HUES48 (cell line): ENCODE measurements at regions not wholly inside any gene's neighbourhood (a gene's known extent, or its start where the extent isn't known, plus 50 kb on each side); places are given as distances from the start of the nearest gene placed in this dataset.

Source experiments
- H3K27ac ChIP-seq: one replicate; pipeline ENCODE4 v1.7.0; 2013; ENCODE audit warnings: low read depth, low read length, inconsistent platforms
- H3K27me3 ChIP-seq: 2 replicates; pipeline ENCODE4 v1.6.1; 2013; ENCODE audit warnings: mild to moderate bottlenecking, low read length; ENCODE audit not compliant: control insufficient read depth, insufficient read depth
- H3K36me3 ChIP-seq: 2 replicates; pipeline ENCODE4 v1.6.1; 2013; ENCODE audit warnings: low read length; ENCODE audit not compliant: control insufficient read depth, insufficient read depth
- H3K4me1 ChIP-seq: 2 replicates; pipeline ENCODE4 v1.6.1; 2013; ENCODE audit warnings: mild to moderate bottlenecking, low read length; ENCODE audit not compliant: control insufficient read depth, insufficient read depth
- H3K4me3 ChIP-seq: 2 replicates; pipeline ENCODE4 v1.5.1; 2013; ENCODE audit warnings: mild to moderate bottlenecking, low read depth, low read length
- H3K9ac ChIP-seq: 2 replicates; pipeline ENCODE4 v1.6.1; 2013; ENCODE audit warnings: mild to moderate bottlenecking, low read depth, low read length, moderate library complexity
- H3K9me3 ChIP-seq: 2 replicates; pipeline ENCODE4 v1.6.1; 2013; ENCODE audit warnings: low read length; ENCODE audit not compliant: control insufficient read depth, insufficient read depth

- no peak overlapping the region for H3K4me3 ChIP-seq
- no peak overlapping the region for H3K27ac ChIP-seq
- no peaks in the 10 kb centered on the region for H3K36me3 ChIP-seq
- no peaks in the 10 kb centered on the region for H3K4me1 ChIP-seq
- no peak overlapping the region for H3K9ac ChIP-seq
- H3K9me3 ChIP-seq, result no peaks in the 10 kb centered on the region
- H3K27me3 ChIP-seq, result no peaks in the 10 kb centered on the region
These were observed 50.9 kb downstream of the TNP1 start for GRCh38 chr2:216808805-216809425.

- Histone ChIP-seq H3K36me3 (no peaks in the 10 kb centered on the region), H3K9ac (no peak overlapping the region), H3K4me3 (no peak overlapping the region), H3K4me1 (no peaks in the 10 kb centered on the region), H3K27ac (no peak overlapping the region), H3K27me3 (no peaks in the 10 kb centered on the region), H3K9me3 (no peaks in the 10 kb centered on the region)
These were observed 52.0 kb downstream of the TNP1 start for GRCh38 chr2:216807857-216808272.

- Histone ChIP-seq H3K9ac (no peak overlapping the region), H3K4me1 (no peaks in the 10 kb centered on the region), H3K36me3 (no peaks in the 10 kb centered on the region), H3K9me3 (no peaks in the 10 kb centered on the region), H3K27ac (no peak overlapping the region), H3K27me3 (no peaks in the 10 kb centered on the region), H3K4me3 (no peak overlapping the region)
These were observed 55.2 kb downstream of the TNP1 start for GRCh38 chr2:216804357-216805350.

GRCh38 chr2:216803791-216804190, 56.1 kb downstream of the TNP1 start:
- H3K27me3 ChIP-seq, result no peaks in the 10 kb centered on the region
- no peaks in the 10 kb centered on the region for H3K9me3 ChIP-seq
- no peak overlapping the region for H3K4me3 ChIP-seq
- no peak overlapping the region for H3K9ac ChIP-seq
- no peaks in the 10 kb centered on the region for H3K36me3 ChIP-seq
- no peaks in the 10 kb centered on the region for H3K4me1 ChIP-seq
- no peak overlapping the region for H3K27ac ChIP-seq

- Histone ChIP-seq H3K4me3 (no peak overlapping the region), H3K27ac (no peak overlapping the region), H3K9ac (no peak overlapping the region)
These were observed 57.2 kb downstream of the TNP1 start for GRCh38 chr2:216802516-216803215.

GRCh38 chr2:216800836-216801235, 59.0 kb downstream of the TNP1 start:
- no peaks in the 10 kb centered on the region for H3K9me3 ChIP-seq
- H3K4me3 ChIP-seq, result no peak overlapping the region
- no peak overlapping the region for H3K9ac ChIP-seq
- H3K27me3 ChIP-seq, result no peaks in the 10 kb centered on the region
- no peak overlapping the region for H3K27ac ChIP-seq
- H3K4me1 ChIP-seq, result no peaks in the 10 kb centered on the region
- no peaks in the 10 kb centered on the region for H3K36me3 ChIP-seq

More at GRCh38 chr2:216802516-216803215, 57.2 kb downstream of the TNP1 start:
- H3K9me3 ChIP-seq, result no peaks in the 10 kb centered on the region
- H3K4me1 ChIP-seq, result no peaks in the 10 kb centered on the region
- H3K36me3 ChIP-seq, result no peaks in the 10 kb centered on the region
- H3K27me3 ChIP-seq, result no peaks in the 10 kb centered on the region

- H3K27ac ChIP-seq, result no peak overlapping the region
- H3K36me3 ChIP-seq, result no peaks in the 10 kb centered on the region
- H3K4me1 ChIP-seq, result no peaks in the 10 kb centered on the region
- no peaks in the 10 kb centered on the region for H3K27me3 ChIP-seq
- no peak overlapping the region for H3K4me3 ChIP-seq
- no peak overlapping the region for H3K9ac ChIP-seq
- H3K9me3 ChIP-seq, result no peaks in the 10 kb centered on the region
These were observed 59.9 kb downstream of the TNP1 start for GRCh38 chr2:216799873-216800431.

GRCh38 chr2:216796115-216796840, 63.6 kb downstream of the TNP1 start:
- no peaks in the 10 kb centered on the region; the same call in 1 of the 2 replicates for H3K4me1 ChIP-seq
- no peak overlapping the region for H3K27ac ChIP-seq
- H3K4me3 ChIP-seq, result no peak overlapping the region
- H3K9ac ChIP-seq, result no peak overlapping the region
- no peaks in the 10 kb centered on the region for H3K9me3 ChIP-seq
- H3K36me3 ChIP-seq, result no peaks in the 10 kb centered on the region
- H3K27me3 ChIP-seq, result no peaks in the 10 kb centered on the region

- no peak overlapping the region for H3K27ac ChIP-seq
- H3K4me3 ChIP-seq, result no peak overlapping the region
- no peaks in the 10 kb centered on the region; the same call in 1 of the 2 replicates for H3K4me1 ChIP-seq
- H3K27me3 ChIP-seq, result no peaks in the 10 kb centered on the region
- no peaks in the 10 kb centered on the region for H3K36me3 ChIP-seq
- no peak overlapping the region for H3K9ac ChIP-seq
- H3K9me3 ChIP-seq, result no peaks in the 10 kb centered on the region
These were observed 66.5 kb downstream of the TNP1 start for GRCh38 chr2:216793386-216793785.
